ENCODE measurements at regions not wholly inside any gene's neighbourhood (a gene's known extent, or its start where the extent isn't known, plus 50 kb on each side); places are given as distances from the start of the nearest gene placed in this dataset.
"Not testable (repeated sequence)": the region's sequence is repeated elsewhere in the genome, so short reads cannot be mapped to it uniquely, and the experiment has no call there.

DNA sequence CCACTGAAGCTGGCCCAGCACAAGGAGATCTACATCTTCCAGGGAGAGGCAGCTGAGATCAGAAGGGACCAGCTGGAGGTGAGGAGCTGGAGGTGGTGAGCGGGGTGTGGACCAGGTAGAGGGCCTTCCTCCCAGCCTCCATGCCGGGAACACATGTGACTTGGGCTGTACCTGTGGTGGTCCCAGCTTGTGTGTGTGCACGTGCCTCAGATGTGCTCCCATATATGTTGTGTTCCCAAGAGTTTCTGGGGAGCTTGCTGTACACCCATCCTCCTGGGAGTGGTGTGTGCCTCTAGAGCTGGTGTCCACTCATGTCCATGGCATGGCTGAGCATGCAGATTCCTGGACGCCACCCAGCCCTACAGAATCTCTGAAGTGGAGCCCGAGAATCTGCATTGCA lies 183.7 kb upstream of the AKAP13 start:
- not testable (repeated sequence) for DNase-seq (ENCODE audit: low read depth in 6 of 9, low spot score in 9 of 9); H3K4me1 ChIP-seq (ENCODE audit: control insufficient read depth in 2 of 2, insufficient read depth in 2 of 2, low read length in 2 of 2); H3K36me3 ChIP-seq (ENCODE audit: control insufficient read depth in 2 of 2, insufficient read depth in 2 of 2, low read length in 1 of 2); H3K27ac ChIP-seq (ENCODE audit: low read depth in 1 of 2, low read length in 1 of 2); H3K27me3 ChIP-seq (ENCODE audit: control insufficient read depth in 2 of 2, insufficient read depth in 1 of 2, low read length in 1 of 2); H3K9me3 ChIP-seq (ENCODE audit: control insufficient read depth in 2 of 2, insufficient read depth in 1 of 2, low read length in 1 of 2); H3K4me3 ChIP-seq (ENCODE audit: low read length in 2 of 2)
- WGBS, result 94% methylated on average over 2 of the region's 5 CpGs

DNA sequence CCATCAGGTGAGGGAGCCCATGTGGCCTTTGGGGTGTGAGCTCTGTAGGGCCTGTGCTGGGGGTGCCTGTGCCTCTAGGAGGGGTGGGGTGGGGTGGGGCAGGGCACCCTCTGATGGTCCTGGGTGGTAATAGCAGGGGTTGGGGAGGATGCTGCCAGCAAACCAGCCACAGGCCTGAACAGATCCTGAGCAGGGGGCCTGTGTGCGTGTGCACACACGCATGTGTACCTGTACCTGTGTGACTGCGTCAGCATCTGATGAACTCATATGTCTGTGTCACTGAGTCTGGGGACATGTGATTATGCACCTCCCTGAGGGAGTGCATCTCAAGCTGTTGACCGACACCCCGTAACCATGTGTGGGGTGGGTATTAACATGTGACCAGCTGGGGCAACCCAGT lies 182.8 kb upstream of the AKAP13 start:
- not testable (repeated sequence) for H3K27ac ChIP-seq (ENCODE audit: low read depth in 1 of 2, low read length in 1 of 2); H3K27me3 ChIP-seq (ENCODE audit: control insufficient read depth in 2 of 2, insufficient read depth in 1 of 2, low read length in 1 of 2); DNase-seq (ENCODE audit: low read depth in 6 of 9, low spot score in 9 of 9); H3K4me1 ChIP-seq (ENCODE audit: control insufficient read depth in 2 of 2, insufficient read depth in 2 of 2, low read length in 2 of 2); H3K36me3 ChIP-seq (ENCODE audit: control insufficient read depth in 2 of 2, insufficient read depth in 2 of 2, low read length in 1 of 2); H3K9me3 ChIP-seq (ENCODE audit: control insufficient read depth in 2 of 2, insufficient read depth in 1 of 2, low read length in 1 of 2); H3K4me3 ChIP-seq (ENCODE audit: low read length in 2 of 2)
- no CpG with 5 or more reads among the region's 5 CpGs for WGBS

DNA sequence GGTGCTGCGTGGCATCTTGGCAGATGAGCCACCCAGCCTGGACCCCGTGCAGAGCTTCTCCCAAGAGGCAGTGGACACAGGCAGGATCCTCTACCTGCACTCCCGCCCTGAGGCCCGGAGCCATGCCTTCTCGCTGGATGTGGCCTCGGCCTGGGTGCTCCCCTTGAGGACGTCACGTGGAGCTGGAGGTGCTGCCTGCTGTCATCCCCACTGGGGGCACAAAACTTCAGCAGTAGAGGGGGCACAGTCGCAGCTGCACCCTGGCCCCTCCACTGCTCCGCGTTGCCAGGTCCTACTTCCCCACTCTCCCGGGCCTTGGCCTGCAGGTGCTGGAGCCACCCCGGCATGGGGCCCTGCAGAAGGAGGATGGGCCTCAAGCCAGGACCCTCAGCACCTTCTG lies 182.0 kb upstream of the AKAP13 start:
- H3K27ac ChIP-seq (ENCODE audit: low read depth in 1 of 2, low read length in 1 of 2); H3K4me3 ChIP-seq (ENCODE audit: low read length in 2 of 2); H3K36me3 ChIP-seq (ENCODE audit: control insufficient read depth in 2 of 2, insufficient read depth in 2 of 2, low read length in 1 of 2); H3K9me3 ChIP-seq (ENCODE audit: control insufficient read depth in 2 of 2, insufficient read depth in 1 of 2, low read length in 1 of 2); H3K27me3 ChIP-seq (ENCODE audit: control insufficient read depth in 2 of 2, insufficient read depth in 1 of 2, low read length in 1 of 2); H3K4me1 ChIP-seq (ENCODE audit: control insufficient read depth in 2 of 2, insufficient read depth in 2 of 2, low read length in 2 of 2); DNase-seq (ENCODE audit: low read depth in 6 of 9, low spot score in 9 of 9): not testable (repeated sequence)
- WGBS, result no CpG with 5 or more reads among the region's 13 CpGs

DNA sequence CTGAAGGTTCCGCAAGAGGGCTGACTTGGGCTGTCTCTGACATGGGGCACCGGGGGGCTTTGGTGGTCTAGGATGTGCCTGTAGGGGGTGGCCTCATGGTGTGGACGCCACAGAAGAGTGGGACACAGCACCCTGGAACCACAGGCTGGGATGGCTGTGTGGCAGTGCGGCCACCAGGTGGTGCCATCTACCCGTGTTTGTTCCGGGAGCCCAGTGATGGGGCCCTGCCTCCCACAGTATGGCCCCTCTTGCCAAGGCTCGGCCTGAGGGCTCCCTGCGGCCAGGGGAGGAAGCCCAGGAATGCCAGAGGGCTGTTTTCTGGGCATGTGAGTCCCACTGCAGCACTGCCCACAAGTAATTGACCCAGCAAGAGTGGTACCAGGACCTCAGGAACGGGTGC lies 180.2 kb upstream of the AKAP13 start:
- H3K9me3 ChIP-seq (ENCODE audit: control insufficient read depth in 2 of 2, insufficient read depth in 1 of 2, low read length in 1 of 2); H3K27me3 ChIP-seq (ENCODE audit: control insufficient read depth in 2 of 2, insufficient read depth in 1 of 2, low read length in 1 of 2); H3K36me3 ChIP-seq (ENCODE audit: control insufficient read depth in 2 of 2, insufficient read depth in 2 of 2, low read length in 1 of 2); H3K4me1 ChIP-seq (ENCODE audit: control insufficient read depth in 2 of 2, insufficient read depth in 2 of 2, low read length in 2 of 2); H3K27ac ChIP-seq (ENCODE audit: low read depth in 1 of 2, low read length in 1 of 2); H3K4me3 ChIP-seq (ENCODE audit: low read length in 2 of 2); DNase-seq (ENCODE audit: low read depth in 6 of 9, low spot score in 9 of 9): not testable (repeated sequence)
- WGBS, result no CpG with 5 or more reads among the region's 9 CpGs

GRCh38 chr15:85201118-85201793 lies 179.1 kb upstream of the AKAP13 start:
- DNase-seq (ENCODE audit: low read depth in 6 of 9, low spot score in 9 of 9); H3K27ac ChIP-seq (ENCODE audit: low read depth in 1 of 2, low read length in 1 of 2); H3K36me3 ChIP-seq (ENCODE audit: control insufficient read depth in 2 of 2, insufficient read depth in 2 of 2, low read length in 1 of 2); H3K9me3 ChIP-seq (ENCODE audit: control insufficient read depth in 2 of 2, insufficient read depth in 1 of 2, low read length in 1 of 2); H3K27me3 ChIP-seq (ENCODE audit: control insufficient read depth in 2 of 2, insufficient read depth in 1 of 2, low read length in 1 of 2); H3K4me1 ChIP-seq (ENCODE audit: control insufficient read depth in 2 of 2, insufficient read depth in 2 of 2, low read length in 2 of 2); H3K4me3 ChIP-seq (ENCODE audit: low read length in 2 of 2): not testable (repeated sequence)
- WGBS, result 95% methylated on average over 6 of the region's 16 CpGs

- H3K4me1 ChIP-seq (ENCODE audit: control insufficient read depth in 2 of 2, insufficient read depth in 2 of 2, low read length in 2 of 2); H3K9me3 ChIP-seq (ENCODE audit: control insufficient read depth in 2 of 2, insufficient read depth in 1 of 2, low read length in 1 of 2); H3K4me3 ChIP-seq (ENCODE audit: low read length in 2 of 2); H3K27ac ChIP-seq (ENCODE audit: low read depth in 1 of 2, low read length in 1 of 2); H3K36me3 ChIP-seq (ENCODE audit: control insufficient read depth in 2 of 2, insufficient read depth in 2 of 2, low read length in 1 of 2); H3K27me3 ChIP-seq (ENCODE audit: control insufficient read depth in 2 of 2, insufficient read depth in 1 of 2, low read length in 1 of 2); DNase-seq (ENCODE audit: low read depth in 6 of 9, low spot score in 9 of 9): not testable (repeated sequence)
- WGBS, result no CpG with 5 or more reads among the region's 16 CpGs
Observed at GRCh38 chr15:85204481-85204880, 175.9 kb upstream of the AKAP13 start.

DNA sequence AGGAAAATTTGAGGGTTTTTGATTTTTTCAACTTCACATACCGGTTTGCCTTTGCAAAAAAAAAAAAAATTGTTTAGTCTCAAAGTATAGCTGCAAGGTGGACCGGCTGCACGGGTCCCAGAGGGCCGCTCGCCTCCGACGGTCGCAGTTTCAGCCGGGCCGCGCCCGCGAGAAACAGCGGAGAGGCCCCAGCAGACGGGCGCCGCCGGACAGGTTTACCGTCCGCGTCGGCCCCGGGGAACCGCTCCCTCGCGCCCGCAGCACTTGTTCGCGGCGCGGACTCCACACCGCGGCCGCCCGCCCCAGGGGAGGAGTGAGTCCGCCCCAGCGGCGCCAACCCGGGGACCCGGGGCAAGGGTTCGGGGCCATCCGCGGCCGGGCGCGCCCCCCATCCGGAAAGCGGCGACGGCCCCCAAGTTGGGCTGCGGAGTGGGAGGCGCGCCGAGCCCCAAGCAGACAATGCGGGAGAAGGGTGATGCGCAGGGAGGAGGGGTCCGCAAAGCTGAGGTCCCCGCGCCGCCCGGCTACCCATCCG lies 146.5 kb upstream of the AKAP13 start:
- WGBS, result 1% methylated on average over 29 of the region's 62 CpGs
- H3K4me1 ChIP-seq (ENCODE audit: control insufficient read depth in 2 of 2, insufficient read depth in 2 of 2, low read length in 2 of 2); H3K36me3 ChIP-seq (ENCODE audit: control insufficient read depth in 2 of 2, insufficient read depth in 2 of 2, low read length in 1 of 2); DNase-seq (ENCODE audit: low read depth in 6 of 9, low spot score in 9 of 9); H3K27me3 ChIP-seq (ENCODE audit: control insufficient read depth in 2 of 2, insufficient read depth in 1 of 2, low read length in 1 of 2); H3K27ac ChIP-seq (ENCODE audit: low read depth in 1 of 2, low read length in 1 of 2); H3K9me3 ChIP-seq (ENCODE audit: control insufficient read depth in 2 of 2, insufficient read depth in 1 of 2, low read length in 1 of 2): not testable (repeated sequence)
- H3K4me3 ChIP-seq (ENCODE audit: low read length in 2 of 2), result peak overlapping the region in 1 of 2 donors; percentile 39

DNA sequence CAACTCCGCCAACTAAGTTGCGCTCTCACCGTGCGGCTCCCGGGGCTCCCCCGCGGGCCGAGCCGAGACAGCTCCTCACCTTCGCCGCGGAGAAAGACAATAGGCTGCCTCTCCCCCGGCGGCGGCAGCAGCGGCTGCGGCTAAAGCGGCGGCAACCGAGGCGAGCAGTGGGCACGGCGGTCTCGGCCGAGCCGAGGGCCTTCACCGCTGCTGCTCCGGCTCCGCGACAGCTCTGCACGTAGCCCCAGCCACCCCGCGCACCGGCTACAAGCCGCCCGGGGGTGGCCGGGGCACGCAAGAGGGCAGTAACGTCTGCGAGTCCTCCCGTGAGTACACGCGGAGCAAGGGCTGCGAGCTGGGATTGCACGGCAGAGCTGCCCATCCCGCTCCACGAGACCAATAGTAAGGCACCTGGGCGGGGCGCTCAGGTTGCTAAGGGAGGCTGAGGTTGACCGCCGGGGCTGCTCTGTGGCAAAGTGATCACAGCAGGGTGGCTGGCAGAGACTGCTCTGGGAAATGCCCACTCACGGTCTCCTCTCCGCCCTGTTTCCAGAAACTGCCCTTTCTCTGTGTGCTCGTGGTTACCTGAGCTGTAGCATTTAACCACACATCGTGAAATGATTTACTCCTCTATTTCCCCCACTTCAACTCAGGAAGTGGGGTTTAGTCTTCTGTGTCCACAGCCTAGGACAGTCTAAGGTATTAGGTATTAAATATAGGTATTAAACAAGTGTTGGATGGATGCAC lies 145.8 kb upstream of the AKAP13 start:
- H3K4me3 ChIP-seq (ENCODE audit: low read length in 2 of 2); H3K27me3 ChIP-seq (ENCODE audit: control insufficient read depth in 2 of 2, insufficient read depth in 1 of 2, low read length in 1 of 2); H3K27ac ChIP-seq (ENCODE audit: low read depth in 1 of 2, low read length in 1 of 2); H3K9me3 ChIP-seq (ENCODE audit: control insufficient read depth in 2 of 2, insufficient read depth in 1 of 2, low read length in 1 of 2); DNase-seq (ENCODE audit: low read depth in 6 of 9, low spot score in 9 of 9); H3K36me3 ChIP-seq (ENCODE audit: control insufficient read depth in 2 of 2, insufficient read depth in 2 of 2, low read length in 1 of 2); H3K4me1 ChIP-seq (ENCODE audit: control insufficient read depth in 2 of 2, insufficient read depth in 2 of 2, low read length in 2 of 2): not testable (repeated sequence)
- WGBS, result no CpG with 5 or more reads among the region's 55 CpGs

DNA sequence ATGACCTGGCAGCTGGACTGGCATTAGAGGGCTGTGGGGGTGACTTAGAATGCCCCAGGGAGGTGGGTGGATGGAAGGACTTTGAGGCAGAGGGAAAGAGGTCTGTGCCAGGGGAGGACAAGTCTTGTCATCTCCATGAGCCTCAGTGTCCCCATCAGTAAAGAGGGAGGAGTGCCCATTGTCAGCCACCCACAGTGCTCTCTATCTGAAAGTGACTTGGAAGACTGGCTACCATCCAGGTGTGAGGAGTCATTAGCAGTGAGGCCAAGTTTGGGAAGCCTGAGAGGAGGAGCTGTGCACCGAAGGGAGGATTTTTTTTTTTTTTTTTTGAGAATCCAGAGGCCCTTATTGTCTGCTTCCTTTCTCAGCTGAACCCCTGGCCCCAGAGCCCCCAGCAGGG lies 136.3 kb upstream of the AKAP13 start:
- H3K4me1 ChIP-seq (ENCODE audit: control insufficient read depth in 2 of 2, insufficient read depth in 2 of 2, low read length in 2 of 2); H3K27me3 ChIP-seq (ENCODE audit: control insufficient read depth in 2 of 2, insufficient read depth in 1 of 2, low read length in 1 of 2); H3K36me3 ChIP-seq (ENCODE audit: control insufficient read depth in 2 of 2, insufficient read depth in 2 of 2, low read length in 1 of 2); H3K27ac ChIP-seq (ENCODE audit: low read depth in 1 of 2, low read length in 1 of 2); DNase-seq (ENCODE audit: low read depth in 6 of 9, low spot score in 9 of 9); H3K4me3 ChIP-seq (ENCODE audit: low read length in 2 of 2); H3K9me3 ChIP-seq (ENCODE audit: control insufficient read depth in 2 of 2, insufficient read depth in 1 of 2, low read length in 1 of 2): not testable (repeated sequence)
- 92% methylated on average over 1 of the region's 1 CpG for WGBS

Measured in thymus (tissue), 11 donors.